ENCODE measurements at regions not wholly inside any gene's neighbourhood (a gene's known extent, or its start where the extent isn't known, plus 50 kb on each side); places are given as distances from the start of the nearest gene placed in this dataset.
"Not testable (repeated sequence)": the region's sequence is repeated elsewhere in the genome, so short reads cannot be mapped to it uniquely, and the experiment has no call there.

DNA sequence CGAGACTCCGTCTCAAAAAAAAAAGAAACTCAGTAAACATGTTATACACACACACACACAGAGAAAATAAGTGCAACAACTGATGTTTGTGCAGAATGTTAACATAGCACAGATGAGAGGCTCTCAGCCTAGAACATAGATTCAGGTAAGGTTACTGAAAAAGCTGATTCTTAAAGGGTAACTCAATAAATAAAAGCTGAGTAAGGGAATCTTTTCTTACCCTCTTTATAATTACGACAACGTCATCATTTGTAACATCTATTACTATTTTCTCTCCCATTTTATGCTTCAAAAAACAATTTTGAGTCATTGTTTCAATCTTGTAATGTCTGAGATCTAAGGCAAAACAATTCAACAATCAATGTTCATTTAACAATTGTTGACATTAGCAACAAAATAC, 644.8 kb downstream of the RFPL4B start:
- DNase-seq, result no peak

- no peak for DNase-seq
Measured at GRCh38 chr6:112997421-112998085, 650.4 kb downstream of the RFPL4B start.

DNA sequence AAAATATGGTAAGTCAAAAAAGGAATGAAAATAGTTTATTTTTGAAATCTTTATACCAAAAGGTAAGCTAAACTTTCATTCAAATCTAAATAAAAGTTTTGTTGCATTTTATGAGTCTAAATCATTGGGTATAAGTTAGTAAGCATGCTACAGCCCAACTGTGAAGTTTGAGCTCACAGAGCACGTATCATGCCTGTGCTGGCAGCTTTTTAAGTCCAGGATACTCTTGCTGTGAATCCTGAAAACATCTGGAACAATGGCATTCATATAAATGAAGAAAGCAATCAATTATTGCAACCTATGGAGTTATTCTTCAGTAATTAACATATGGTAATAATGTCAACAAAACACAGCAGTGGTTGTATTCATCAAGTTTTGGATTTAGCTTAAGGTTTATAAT, 656.9 kb downstream of the RFPL4B start:
- no peak for DNase-seq

DNA sequence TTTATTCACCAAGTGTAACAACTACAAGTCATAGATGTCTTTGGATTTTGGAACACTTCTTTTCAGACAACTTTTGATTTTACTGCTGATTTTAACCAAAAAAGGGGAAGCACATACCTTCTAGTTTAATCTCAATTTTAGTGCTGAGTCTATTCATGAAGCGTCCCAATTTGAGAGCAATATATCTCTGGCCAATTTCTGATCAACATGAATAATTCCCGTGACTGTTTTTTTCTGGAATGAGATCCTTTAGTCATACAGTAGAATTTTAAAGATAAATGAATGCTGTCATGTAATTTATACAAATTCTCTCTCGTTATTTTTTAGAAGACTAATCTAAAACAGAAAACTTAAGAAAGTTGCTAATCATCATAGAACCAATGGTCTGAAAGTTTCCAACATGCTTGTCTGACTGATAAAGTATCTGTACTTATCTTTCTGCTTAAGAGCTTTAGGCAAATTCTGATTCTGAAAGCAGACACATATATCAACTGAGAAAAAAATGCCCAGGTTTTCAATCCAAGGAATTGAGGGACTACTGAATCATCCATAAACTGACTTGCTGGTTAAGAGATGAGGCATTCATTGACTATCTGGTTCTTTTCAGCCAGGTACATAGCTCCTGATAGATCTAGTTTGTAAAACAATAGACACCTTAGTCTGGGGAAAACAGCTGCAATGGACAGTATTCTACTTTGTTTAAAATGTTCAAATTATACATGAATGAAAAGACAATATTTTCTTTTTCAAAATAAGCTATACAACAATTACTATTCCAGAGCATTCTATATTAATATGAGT, 657.5 kb downstream of the RFPL4B start:
- DNase-seq, result no peak

GRCh38 chr6:113006494-113006893, 659.4 kb downstream of the RFPL4B start:
- DNase-seq, result no peak

DNA sequence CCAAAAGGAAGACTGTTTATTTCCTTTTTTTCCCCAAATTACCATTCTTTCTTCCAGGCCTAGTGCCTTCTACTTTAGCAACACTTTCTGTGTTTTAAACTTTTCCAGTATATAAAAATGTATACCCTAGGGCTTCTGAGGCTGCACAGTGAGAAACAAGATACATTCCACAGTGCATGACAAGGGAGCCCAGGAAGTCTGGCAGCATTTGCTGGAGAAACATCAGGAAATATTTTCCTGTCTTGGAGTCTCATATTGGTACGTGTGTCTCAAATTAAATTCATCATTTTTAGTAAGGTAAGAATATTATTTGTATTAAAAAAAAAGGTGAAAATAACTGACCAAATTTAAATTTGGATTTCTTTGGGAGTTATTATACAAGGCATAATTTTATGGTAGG, 662.6 kb downstream of the RFPL4B start:
- no peak for DNase-seq

DNA sequence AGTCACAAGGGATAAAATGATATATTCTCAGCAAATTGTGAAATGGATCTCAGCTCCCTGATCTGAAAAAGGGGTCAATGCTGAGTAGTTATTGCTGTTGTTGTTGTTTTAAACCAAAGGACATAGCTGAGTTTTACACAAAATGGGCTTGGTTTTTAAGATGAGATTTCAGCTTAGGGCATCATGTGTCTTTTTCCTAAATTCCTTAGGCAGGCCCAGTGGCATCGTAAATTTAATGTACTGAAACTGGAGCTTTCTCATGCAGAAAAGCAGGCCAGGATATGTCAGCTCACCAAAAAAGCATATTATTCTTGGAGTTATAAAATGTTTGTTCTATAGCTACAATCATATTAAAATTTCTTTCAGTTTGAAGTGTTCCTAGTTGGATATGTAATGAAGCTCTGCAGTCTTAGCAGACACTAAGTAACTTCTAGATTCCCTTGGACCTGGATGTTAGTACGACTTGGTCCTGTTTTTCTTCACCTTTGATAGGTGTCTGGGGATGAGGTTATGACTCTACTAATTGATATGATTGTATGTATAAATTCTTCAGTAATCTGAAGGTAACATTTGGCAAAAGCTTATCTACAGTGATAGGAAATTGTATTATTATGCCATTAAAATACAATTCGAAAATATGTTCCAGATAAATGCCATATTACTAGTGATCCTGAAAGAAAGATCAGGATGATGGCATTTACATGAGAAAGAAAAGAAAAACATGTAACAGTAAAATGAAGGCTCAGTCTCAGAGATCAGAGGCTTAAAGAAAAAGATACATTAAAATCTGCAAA, 663.3 kb downstream of the RFPL4B start:
- DNase-seq, result no peak

GRCh38 chr6:113011389-113011788, 664.3 kb downstream of the RFPL4B start:
- no peak for DNase-seq

DNA sequence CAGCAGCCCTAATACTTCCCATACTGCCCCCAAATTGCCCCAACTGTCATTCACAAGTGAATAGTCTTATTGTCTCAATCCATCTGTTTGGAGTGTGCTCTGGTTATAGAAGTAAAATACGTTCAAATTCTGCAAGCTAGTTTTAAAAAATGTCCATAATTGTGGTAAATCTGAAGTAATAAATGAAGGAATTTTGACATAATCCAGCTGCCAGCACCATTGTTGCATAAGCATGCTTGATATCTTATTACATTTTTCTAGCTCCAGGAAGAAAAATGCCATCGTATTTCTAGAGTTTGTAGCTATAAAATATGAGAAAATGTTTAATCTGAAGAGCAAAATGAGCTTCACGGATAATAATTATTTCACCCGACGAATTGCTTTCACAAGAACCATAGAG, 664.7 kb downstream of the RFPL4B start:
- DNase-seq, result no peak

GRCh38 chr6:113015249-113015648, 668.1 kb downstream of the RFPL4B start:
- DNase-seq, result no peak

DNA sequence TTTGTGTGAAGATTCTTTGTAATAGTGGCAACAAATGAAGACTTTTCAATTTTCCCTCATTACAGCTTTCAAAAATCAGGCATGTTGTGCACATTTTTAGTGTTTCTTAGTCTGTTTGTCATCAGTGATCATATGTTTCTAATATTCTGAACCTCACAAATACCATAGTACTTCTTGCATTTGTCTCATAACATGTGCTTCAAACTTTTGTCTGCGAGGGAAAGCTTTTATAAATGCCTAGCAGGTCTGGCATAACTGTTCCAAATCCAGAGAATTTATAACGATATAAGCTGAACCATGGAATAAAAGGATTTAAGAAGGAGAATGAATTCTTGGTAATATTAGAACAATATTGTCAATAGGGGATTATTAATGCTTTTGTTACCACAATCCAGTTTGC, 670.2 kb downstream of the RFPL4B start:
- DNase-seq, result no peak

DNA sequence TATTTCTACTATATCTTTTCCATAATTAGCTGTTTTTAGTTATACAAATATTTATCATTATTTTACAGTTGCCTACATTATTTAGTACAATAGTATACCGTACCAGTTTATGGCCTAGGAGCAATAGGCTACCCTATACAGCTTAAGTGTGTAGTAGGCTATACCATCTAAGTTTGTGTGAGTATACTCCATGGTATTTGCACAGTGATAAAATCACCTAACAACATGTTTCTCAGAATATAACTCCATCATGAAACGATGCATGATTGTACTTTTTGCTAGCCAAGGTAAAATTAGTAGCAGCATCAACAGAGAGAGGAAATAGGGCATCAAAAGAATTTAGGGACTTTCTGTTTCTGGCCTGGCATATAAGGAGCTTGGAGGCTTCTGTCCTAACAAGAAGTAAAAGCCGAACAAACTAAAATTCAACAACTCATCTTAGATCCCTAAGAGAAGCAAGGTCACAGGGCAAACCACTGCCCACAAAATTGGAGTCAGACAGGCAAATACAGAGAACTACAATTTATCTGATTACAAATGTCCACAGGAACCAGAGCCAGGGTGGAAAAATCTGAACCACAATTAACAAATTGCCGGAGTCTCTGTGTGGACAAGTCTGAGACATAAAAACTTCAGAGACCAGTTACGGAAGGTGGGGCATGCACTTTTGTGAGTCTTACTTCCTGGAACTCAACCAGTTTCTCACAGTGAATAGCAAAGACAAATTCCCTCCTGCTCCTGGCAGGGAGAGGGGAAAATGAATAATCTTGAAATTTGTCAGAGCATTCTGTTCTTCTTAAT, 671.4 kb downstream of the RFPL4B start:
- peak; percentile 19 for DNase-seq

GRCh38 chr6:113019176-113019575, 672.0 kb downstream of the RFPL4B start:
- DNase-seq, result no peak

DNA sequence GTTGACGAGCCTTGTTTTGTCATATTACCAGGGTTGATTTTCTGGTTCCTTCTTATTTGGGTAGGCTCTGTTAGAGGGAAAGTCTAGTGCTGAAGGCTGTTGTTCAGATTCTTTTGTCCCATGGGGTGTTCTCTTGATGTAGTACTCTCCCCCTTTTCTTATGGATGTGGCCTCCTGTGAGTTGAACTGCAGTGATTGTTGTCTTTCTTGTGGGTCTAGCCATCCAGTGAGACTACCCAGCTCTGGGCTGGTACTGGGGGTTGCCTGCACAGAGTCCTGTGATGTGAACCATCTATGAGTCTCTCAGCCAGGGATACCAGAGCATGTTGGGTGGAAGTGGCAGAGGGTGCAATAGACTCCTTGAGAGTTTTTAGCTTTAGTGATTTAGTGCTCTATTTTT, 680.6 kb downstream of the RFPL4B start:
- DNase-seq, result no peak

DNA sequence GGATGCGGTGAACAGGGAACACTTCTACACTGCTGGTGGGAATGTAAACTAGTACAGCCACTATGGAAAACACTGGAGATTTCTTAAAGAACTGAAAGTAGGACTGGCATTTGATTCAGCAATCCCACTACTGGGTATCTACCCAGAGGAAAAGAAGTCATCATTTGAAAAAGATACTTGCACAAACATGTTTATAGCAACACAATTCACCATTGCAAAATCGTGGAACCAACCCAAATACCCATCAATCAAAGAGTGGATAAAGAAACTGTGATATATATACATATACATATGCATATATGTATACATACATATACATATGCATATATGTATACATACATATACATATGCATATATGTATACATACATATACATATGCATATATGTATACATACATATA, 682.0 kb downstream of the RFPL4B start:
- not testable (repeated sequence) for DNase-seq

- DNase-seq, result no peak
Measured at GRCh38 chr6:113031591-113032238, 684.6 kb downstream of the RFPL4B start.

DNA sequence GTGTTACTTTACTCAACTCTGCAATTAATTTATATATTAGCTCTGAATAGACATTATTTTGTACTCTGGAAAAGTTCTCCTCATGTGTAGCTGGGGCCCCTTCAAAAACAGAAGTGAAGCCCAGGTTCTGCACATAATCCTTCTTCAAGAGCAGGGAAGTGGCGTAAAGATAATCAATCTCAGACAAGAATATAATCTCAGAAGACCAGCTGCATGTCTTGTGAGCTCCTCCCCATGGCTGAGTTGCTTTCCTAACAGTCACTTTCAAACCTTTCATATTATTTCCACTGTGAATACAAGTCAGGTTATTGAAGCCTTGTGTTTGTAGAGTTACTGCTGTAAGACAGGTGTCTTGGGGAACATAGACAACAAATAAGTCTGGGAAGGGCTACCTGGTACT, 691.9 kb downstream of the RFPL4B start:
- DNase-seq, result no peak

GRCh38 chr6:113047148-113047547, 700.0 kb downstream of the RFPL4B start:
- no peak for DNase-seq

- no peak for DNase-seq
Measured at GRCh38 chr6:113047932-113048331, 700.8 kb downstream of the RFPL4B start.

DNA sequence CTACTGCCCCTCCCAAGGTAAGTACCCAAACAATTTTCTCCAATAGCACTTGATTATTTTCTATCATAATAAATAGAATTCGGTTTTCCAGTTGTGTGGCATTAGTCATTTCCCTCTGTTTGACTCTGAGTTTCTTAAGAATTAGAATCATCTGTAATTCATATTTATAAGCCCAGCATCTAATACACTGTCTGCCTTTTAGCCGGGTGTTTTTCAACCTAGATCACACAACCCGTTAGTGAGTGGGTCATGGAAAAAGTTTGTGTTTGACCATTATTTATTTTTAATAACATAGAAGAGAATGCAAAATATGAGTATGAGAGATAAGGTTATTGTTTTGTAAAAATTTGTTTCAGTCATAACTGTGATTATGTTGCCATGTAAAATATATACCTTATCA, 701.6 kb downstream of the RFPL4B start:
- DNase-seq, result no peak

GRCh38 chr6:113049190-113049589, 702.1 kb downstream of the RFPL4B start:
- no peak for DNase-seq
